Activated CD4-positive, alpha-beta T cell treated with anti-CD3 and anti-CD28 coated beads, Interleukin-2, amount 50 U/mL, for 4 hours (primary cell): ENCODE measurements at regions not wholly inside any gene's neighbourhood (a gene's known extent, or its start where the extent isn't known, plus 50 kb on each side); places are given as distances from the start of the nearest gene placed in this dataset.

Source experiments
- DNase-seq, 2 experiments: peaks; one replicate each; pipeline ENCODE4 v3.0.0-alpha.2; 2020

DNA sequence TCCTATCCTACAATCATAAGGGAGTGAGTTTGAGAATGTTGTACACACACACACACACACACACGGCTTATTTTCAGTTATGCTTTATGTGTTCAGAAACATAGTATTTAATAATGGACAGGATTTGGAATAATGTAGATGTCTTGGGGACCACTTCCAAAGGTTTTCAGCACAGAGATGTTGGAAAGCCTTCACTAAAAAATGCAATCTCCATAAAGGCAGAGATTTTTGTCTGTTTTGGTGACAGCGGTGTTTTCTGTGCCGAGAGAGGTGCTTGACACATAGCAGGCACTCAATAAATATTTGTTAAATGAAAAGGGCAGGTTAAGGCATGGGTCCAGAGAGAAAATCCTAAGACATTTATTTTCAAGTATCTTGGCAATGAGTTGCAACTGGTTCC lies 428.2 kb upstream of the RGMA start:
- no peak for DNase-seq

DNA sequence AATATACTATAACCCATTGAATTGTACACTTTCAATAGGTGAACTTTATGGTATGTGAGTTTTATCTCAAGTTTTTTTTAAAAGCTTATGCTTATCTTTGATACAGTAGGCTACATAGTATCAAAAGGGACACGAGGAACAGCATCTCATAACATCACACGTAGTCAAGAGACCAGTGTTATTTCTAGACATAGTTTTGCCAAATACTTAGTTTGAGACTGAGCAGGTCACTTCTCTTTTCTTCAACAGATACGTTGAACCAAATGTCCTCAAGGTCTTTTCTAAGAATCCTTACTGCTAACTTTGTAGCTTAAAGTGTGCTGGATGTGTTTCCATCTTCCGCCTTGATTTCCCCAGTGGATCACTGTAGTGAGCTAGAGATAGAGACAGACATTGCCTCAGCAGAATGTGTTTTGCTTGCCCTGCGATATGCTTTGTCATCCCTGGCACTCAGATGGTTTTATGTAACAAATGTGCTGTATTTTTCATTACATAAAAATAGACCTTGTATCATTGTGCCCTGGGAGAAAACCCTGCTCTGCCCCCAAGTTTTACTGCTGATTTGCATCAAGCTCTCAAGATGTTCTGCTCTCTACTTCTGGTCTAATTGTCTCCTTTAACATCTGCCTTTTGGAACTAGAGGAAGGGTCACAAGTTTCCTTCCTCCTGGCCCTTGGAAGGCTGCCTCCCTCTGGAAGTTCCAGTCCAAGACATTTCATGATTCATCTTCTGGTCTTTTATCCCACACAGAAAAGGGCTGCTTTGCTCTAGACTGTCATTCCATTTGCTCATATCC lies 426.4 kb upstream of the RGMA start:
- no peak for DNase-seq

DNA sequence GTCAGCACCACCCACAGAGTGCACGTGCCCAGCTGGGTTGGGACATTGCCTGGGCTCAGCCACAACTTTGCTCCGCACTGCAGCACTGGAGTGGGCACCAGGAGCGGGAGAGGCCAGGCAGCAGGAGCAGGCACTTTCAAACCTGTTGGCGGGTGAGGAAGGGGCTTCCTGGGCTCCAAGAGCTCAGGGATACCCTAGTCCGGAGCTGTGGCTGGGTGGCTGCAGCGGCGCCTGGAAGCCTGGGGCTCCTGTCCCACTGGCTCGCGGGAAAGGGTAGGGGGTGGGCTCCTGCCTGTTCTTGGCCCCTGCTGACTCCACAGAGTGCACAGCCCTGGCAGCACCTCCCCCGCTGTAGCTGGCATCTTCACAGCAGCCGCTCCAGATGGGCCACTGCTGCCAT lies 417.6 kb upstream of the RGMA start:
- no peak for DNase-seq

DNA sequence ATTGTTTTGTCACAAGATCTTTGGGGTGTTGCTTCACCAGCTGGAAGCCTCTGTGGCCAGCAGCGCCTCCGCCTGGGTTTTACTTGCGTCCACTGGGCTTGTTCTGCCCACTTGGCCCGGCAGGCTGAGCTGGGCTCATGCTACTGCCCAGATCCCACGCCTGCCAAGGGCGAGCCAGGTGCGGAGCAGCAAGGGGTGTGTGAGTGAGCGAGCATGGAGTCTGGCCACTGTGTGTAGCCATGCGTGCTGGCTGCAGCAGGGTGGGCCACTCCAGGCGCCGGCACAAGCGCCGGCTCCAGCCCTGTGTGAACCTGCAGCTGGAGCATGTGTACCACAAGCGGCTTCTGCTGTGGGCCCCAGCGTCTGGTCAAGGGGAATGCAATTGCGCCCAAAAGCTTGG lies 416.5 kb upstream of the RGMA start:
- DNase-seq: no peak

- no peak for DNase-seq
Measured at GRCh38 chr15:93501946-93502345, 412.9 kb upstream of the RGMA start.

GRCh38 chr15:93500155-93500554 lies 411.1 kb upstream of the RGMA start:
- DNase-seq: no peak

DNA sequence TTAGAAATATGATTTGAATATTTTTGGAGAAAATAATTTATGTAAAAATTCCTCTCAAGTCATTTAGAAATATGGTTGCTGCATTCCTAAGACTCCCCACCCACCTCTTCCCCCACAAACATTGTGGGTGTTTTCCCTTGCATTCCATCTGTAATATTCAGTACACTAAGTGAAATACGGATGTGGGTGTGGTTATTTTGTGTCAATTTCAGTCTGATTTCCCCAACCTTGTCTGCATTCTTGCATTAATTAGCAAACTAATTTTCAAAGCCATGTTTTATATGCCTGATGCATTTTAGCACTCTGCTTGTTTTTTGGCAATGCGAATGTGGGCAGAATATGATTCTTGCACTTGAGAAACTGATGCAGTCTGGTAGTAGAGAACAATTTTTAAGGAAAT lies 408.3 kb upstream of the RGMA start:
- DNase-seq: no peak

GRCh38 chr15:93496888-93497287 lies 407.9 kb upstream of the RGMA start:
- no peak for DNase-seq

- DNase-seq: no peak
Measured at GRCh38 chr15:93495799-93496637, 407.0 kb upstream of the RGMA start.

GRCh38 chr15:93493172-93493571 lies 404.2 kb upstream of the RGMA start:
- DNase-seq: no peak

DNA sequence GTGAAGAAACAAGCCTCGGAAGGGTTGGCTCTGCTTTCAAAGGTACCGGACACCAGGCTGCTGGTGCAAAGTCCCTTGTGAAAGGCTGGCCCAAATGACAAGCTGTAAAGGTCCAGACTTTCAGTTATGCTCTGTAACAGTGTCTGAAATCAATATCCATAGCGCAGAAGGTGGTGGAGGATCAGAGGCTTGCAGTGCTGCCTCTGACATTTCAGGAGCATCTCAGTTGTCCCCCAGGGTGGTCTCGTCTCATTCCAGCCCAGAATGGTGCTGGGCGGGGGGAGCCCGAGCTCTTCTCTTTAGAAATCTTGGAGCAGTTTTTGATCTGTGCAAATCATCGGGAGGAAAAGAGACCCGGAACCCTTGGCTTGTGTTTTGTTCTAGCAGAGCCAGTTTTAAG lies 402.3 kb upstream of the RGMA start:
- no peak for DNase-seq

GRCh38 chr15:93488296-93488713 lies 399.3 kb upstream of the RGMA start:
- no peak for DNase-seq

GRCh38 chr15:93486407-93487117 lies 397.6 kb upstream of the RGMA start:
- no peak for DNase-seq

DNA sequence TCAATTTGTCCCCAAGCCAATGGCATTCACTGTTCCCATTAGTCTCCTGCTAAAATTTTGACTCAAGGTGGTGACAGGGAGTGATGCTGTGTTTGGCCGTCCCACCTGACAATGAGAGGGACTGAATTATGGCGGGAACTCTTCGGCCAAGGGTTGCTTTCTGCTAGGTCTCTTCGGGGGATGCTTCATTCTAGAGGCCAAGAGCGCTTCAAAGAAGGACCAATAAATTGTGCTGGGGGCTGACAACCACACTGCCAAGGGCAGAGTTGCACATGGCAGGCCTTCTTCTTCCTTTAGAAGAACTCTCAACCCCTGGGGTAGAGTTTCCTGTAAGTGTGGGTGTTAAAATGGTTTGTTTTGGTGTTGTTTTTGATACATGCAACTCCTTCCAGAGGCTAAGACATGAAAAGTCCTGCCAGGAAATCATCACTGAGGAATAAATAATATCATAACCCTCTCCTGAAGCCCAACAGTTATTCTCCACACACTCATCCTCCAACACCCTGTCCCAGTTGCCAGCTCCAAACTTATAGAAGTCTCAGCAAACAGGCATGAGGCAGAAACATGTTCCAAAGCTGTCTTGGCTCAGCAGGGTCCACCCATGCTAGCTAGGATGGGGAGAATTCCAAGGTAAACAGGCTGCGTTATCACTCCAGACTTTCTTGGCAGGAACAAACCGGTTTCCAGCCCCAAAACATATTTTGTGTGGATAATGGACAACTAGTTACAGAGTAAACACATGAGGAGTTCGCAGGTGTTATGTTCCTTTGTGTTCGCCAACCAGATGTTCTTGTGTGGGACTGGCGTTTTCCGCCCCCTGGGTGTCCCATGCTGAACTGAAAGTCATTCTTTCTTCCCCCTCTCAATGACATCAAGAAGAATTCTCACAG lies 396.7 kb upstream of the RGMA start:
- no peak for DNase-seq

GRCh38 chr15:93483923-93484322 lies 394.9 kb upstream of the RGMA start:
- DNase-seq: no peak

DNA sequence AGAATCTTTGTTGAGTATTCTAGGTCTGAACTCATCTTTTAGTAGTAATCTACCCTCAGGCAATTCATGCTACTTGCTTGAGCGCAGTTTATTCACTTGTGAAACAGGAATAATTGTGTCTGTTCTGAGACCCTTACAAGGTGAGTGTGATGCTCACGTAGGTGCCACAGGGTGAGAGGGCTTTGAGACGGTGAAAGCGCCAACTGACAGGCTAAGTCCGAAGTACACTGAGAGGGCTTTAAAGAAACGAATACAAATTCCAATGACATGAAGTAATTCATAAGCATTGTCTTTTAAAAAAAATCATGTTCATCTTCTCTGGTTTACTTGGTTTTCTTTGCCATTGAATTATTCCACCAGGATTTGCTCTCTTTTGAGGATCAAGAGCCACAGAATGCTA lies 393.7 kb upstream of the RGMA start:
- no peak for DNase-seq

GRCh38 chr15:93479715-93480114 lies 390.7 kb upstream of the RGMA start:
- DNase-seq: no peak

DNA sequence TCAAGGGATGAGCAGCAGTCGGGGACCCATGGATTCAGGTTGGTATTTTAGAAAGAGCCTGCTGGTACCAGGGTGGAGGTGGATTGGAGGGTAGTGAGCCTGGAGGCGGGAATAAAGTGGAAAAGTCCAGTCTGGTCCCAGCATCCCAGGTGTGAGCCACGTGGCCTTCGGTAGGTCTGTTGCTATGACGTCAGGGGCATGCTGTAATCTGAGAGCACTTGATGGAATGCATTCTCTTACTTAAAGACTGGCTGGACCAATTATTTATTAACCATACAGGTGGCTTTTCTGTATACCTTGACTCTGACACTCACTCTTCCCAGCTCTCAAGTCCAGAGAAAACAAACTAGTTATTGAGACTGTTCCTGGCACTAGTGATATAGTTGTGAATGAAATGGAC lies 389.9 kb upstream of the RGMA start:
- no peak for DNase-seq

GRCh38 chr15:93477721-93478120 lies 388.7 kb upstream of the RGMA start:
- no peak for DNase-seq

DNA sequence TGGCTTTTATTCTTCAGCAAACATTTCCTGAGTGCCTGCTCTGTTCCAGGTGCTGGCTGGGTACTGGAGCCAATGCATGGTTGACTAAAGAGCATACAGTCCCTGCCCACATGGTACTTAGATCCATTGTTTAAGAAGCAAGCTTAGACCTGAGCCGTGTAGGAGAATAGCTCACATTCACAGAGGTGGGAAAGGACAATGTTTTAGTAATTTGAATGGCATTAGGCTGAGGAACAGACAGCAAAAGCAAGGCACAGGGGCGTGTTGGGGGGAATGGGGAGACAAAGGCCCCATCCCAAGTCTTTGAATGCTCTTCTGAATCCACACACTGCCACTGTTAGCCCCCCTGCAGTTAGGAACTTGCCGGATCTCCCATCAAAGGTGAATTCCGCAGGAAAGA lies 388.2 kb upstream of the RGMA start:
- no peak for DNase-seq

DNA sequence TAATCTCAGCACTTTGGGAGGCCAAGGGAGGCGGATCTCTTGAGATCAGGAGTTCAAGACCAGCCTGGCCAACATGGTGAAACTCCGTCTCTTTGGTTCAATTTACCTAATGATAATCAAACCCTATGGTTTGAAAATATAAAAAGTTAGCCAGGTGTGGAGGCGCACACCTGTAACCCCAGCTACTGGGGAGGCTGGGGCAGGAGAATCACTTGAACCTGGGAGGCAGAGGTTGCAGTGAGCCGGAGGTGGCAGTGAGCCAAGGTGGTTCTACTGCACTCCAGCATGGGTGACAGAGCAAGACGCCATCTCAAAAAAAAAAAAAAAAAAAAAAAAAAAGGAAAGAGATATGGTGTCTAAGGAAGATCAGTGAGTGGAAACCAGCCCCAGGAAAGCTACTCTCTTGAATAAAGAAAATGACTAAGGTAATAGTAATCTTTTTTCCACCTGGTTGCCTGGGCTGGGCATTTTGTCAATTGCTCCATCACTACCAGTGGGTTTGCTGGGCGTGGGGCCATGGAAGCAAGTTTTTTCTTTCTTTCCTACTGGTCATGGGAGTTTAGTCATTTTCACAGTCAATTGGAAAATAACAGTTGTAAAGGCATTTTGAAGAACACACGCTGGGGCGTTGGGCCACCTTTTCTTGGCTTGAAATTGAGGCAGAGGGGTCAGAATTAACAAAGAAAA lies 387.6 kb upstream of the RGMA start:
- DNase-seq: no peak

DNA sequence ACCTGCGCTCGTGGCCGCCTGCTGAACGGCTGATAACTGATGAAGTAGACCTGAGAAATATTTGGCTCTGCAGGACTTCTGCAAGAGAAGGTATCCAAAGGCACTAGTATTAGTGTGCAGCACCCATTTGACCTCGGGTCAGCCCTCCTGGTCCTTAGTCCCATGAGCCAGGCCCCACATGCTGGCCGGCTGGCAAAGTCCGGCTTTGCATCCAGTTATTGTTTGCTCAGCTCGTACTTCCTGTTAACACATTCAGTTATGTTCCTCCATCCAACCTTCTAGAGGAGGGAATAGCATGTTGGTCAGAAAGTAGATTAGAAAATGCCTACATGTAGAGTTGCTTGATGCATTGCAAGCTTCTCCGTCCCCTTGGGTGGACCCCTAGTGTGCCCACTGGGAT lies 385.7 kb upstream of the RGMA start:
- no peak for DNase-seq
